NCI-H526 (cell line): ENCODE measurements at regions not wholly inside any gene's neighbourhood (a gene's known extent, or its start where the extent isn't known, plus 50 kb on each side); places are given as distances from the start of the nearest gene placed in this dataset.

ENCODE experiments used
- DNase-seq, 2 experiments: peaks; one replicate each; lab custom pipeline; 2025; lab: John Stamatoyannopoulos, UW

DNA sequence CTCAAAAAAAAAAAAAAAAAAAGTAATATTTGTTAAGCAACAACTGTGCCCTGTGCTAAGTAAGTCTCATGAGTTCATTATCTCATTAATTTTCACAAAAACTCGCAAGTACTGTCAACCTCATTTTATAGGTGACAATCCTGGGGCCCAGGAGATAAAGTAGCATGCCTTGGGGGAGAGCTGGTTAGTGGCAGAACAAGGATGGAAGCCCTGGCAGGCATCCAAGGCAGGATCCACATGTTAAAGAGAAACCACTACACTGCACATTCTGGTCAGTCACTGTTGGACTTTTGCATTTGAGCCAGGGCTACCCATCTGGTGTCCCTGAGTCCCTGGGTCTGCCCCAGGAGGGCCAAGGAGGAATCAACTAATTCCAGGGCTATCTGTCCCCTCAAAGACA is 54.6 kb downstream of the ZFP36L2 start:
- DNase-seq, result no peak

DNA sequence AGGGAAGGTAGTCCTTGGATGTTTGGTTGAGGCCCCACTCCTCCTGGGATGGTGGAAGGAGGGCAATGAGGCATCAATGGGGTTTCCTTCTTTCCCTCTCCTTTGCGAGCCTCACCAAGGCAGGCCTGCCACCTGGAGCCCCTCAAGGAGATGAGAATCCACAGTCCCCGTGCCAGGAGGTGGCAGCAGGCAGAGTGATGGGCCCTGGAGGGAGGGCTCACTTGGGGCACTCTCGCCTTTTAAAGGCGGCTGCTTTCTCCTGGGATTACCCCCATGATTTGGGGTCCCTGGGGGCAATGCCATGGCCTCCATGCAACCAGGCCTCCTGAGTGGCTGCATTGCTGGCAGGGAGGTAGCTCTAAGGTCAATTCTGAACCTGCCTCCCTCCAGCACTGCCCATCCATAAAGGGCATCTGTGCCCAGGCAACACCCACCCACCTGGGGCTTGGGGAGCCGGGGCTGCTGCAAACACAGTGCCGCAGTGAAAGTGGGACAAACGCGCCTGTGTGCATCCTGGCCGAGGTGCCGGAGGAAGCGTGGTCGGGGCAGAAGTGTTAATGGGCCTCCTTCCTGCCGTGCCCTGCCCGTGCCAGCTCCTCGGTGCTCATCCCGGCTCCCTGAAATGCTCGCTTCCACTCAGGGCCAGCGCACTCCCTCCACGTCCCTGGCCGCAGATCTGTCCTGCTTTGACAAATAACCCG is 55.9 kb downstream of the ZFP36L2 start:
- no peak for DNase-seq

DNA sequence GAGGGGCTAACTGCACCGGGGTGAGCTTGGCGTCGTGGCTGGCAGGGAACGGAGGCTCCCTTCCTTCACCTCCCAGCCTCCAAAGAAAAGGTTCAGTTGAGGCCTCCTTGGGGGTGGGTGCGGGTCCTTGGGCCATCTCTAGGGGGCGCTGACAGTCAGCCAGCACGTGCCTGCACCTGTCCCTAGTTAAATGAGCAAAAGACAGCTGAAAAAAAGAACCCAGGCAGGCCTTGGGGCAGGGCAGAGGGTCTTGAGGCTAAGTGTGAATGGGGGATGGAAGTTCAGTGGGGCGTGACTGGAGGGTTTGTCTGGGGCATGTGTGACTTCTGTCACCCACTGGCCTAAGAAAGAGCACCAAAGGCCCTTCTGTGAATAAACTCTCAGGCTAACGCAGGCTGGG is 56.4 kb downstream of the ZFP36L2 start:
- peak in 1 of 2 experiments; percentile 33 for DNase-seq

DNA sequence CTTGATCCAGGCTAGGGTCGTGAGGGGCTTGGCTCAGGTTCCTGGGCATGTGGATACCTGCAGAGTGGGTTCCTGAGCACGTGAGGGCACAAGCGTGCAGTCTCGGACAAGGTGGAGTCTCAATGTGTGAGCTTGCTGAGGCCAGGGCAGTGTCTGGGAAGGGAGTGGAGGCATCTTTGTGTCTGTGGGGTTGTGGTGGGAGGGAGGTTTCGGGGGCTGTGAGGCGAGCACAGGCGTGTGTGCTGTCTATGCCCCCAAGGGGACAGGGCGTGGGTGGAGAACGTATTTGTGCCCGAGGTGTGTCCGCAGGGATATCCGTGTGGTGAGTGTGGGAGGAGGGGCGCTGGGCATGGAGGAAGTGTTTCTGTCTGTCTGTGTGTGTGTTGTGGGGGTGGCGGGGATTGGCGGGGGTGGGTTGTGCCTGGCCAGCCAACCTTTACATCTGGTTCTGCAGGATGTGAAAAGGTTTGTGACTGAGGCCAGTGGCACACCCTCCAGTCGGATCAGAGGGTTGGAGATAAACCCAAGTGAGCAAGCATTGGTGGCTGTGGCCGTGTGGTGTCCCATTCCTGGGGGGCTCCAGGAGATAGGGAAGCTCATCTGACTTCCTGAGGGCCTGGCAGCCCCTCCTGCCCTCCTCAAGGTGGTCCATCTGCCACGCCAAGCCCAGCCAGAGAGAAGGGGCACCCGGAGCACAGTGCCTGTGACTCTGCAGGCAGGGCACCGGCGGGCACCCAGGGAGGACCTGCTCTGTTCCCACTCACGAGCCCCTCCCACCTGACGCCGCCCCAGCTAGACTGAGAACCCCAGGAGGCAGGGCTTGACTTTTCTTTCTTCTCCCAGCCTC is 57.1 kb downstream of the ZFP36L2 start:
- DNase-seq, result no peak

DNA sequence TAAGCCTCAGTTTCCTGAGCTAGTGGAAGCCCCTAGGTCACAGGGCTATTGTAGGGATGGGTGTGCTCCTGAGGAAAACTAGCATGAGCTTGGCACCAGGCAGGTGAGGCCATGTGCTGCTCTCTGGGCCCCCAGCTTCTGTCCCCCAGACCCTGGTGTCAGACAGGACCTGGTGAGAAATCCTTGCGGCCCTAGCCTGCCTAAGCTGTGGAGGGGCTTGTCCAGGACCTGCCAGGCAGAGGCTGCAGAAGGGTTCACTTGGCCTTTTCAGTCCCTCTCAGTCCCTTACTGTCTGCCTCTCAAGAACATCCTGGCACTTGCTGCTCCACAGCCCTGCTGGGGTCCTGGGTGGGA is 58.4 kb downstream of the ZFP36L2 start:
- DNase-seq, result no peak

DNA sequence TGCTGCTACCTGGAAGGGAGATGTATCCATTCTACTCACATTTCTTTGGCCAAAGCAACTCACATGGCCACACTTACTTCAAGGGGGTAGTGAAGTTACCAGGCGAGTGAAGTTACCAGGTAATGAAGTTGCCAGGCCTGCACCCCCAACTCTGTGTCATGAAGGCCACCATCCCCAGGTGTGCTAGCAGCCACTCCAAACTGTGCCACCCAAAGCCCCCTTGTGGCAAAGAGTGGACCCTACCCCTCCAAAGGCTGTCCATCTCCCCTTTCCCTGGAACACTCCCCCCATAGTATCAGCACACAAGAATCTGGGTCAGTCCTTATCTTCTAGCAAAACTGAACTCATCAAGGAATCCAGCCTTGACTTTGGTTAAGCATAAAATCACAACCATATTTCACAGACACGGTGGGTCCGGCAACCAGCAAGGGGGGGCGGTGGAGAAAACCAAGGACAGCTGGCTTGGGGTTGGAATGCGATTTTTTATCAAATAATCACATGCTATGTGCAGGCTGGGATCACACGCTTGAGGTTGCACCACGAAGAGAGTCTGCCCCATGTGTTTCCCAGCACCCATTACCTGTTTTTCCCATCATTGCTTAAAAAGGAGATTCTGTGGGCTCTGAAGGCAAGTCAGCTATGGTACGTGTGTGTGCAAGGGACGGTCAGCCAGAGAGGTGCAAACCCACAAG is 60.9 kb downstream of the ZFP36L2 start:
- DNase-seq, result no peak

DNA sequence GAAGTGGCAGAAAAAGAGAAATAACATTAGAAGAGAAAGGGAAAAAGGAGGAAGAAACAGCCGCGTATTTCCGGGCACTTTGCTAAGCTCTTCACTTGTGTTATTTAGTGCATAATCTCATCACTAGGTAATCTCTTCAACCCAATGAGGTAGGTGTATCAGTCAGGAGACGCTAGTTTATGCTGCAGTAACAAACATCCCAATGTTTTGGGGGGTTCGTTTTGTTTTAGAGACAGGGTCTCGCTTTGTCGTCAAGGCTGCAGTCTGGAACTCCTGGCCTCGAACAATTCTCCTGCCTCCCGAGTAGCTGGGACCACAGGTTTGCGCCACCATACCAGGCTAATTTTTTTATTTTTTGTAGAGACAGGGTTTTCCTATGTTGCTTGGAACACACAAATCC is 61.7 kb downstream of the ZFP36L2 start:
- no peak for DNase-seq

DNA sequence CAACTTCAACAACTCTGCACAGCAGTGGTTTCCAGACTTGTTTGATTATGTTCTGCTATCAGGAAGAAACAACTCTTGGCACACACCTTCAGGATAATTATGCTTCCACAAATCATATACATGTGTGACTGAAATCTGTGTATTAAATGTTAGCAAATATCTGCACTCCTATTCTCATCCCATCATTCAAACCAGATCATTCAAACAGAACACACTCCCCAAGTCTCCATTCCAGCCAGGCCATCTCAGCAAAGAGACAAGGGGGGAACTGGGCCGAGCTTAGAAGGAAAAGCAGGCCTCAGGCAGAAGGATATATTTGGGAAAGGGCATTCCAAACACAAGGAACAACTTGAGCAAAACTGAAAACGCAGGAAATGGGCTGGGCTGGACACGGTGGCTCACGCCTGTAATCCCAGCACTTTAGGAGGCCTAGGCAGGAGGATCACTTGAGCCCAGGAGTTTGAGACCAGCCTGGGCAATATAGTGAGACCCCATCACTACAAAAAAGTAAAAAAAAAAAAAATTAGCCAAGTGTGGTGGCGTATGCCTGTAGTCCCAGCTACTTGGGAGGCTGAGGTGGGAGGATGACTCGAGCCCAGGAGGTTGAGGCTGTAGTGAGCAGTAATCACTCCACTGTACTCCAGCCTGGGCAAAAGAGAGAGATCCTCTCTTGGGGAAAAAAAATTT is 62.7 kb downstream of the ZFP36L2 start:
- DNase-seq, result no peak

DNA sequence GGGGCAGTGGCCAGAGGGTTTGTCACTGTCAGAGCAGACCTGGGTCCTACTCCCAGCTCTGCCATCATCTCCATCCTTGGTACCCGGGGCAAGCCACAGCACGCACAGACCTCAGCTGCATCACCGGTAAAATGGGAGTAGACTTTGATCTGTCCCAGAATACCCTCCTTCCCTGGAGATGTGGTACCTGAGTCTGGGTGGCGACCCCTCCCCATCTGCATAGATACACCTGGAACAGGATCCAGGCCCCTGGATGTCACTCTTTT is 64.0 kb downstream of the ZFP36L2 start:
- no peak for DNase-seq

DNA sequence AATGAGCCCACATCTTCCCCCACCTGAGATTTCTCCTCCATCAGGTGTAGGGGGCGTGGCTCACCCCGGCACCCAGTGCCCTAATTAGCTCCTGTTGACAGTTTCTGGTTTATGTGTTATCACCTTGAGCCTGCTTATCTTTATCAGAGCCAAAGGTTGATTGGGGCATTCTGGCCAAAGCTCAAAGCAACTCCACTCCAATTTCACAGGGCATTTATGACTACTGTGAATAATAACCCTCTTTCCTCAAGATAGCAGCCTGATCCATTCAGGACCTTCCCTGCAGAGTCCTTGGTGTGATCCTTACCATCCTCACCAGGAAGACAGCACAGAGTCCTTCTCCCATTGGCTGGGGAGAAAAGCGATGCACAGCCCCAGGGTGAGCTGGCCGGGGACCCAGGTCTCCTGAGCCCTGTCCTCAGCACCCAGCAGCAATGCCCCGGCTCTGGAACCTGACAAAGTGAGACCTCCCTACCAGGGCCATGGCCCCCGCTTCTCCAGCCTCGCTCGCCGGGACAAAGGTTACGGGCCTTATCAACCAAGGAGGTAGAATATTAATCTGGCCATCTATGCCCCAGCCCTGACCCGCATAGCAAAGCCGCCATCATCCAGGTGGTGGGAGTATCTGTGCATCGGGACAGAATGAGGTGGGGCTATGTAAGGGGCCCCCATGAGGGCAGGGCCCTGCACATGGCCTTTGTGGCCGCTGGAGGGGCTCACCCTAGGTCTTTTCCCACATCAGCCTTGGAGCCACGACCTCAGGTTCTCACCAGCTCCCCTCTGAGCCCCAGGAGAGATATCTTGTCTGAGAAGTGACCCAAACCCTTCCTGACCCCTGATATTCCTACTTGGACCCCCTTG is 64.5 kb downstream of the ZFP36L2 start:
- no peak for DNase-seq

DNA sequence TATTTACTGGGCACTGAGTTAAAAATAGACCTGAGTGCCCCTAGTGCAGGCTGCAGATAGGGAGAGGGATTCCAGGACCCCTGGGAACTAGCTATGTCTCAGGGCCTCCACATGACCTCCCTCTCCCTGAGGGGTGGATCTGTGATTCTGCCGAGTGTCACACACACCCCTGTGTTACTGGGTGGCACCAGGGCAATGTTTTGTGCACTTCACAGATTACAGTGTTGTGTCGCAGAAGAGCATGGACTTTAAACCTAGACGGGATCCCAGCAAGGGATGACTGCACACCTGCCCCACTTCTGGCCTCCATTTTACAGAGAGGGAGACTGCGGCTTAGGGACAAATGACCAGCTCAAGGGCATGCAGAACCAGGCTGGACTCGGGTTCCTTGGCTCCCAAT is 65.6 kb downstream of the ZFP36L2 start:
- no peak for DNase-seq

DNA sequence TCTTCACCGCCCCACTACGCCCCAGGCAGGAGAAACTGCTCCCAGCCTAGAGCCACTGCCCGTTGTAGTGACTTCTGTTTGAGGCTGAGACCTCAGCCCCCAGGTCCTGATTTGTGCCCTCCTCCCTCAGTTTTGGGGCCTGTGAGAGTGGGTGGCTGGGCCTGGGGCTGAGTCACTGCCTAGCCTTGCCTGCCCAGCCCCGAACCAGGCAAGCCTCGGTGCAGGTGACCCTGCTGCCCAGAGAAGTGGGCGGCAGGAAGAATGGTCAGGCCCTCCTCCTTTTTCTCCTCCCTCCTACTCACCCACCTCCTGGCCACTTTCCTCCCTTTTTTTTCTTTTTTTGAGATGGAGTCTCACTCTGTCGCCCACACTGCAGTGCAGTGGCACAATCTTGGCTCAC is 66.6 kb downstream of the ZFP36L2 start:
- DNase-seq, result no peak

DNA sequence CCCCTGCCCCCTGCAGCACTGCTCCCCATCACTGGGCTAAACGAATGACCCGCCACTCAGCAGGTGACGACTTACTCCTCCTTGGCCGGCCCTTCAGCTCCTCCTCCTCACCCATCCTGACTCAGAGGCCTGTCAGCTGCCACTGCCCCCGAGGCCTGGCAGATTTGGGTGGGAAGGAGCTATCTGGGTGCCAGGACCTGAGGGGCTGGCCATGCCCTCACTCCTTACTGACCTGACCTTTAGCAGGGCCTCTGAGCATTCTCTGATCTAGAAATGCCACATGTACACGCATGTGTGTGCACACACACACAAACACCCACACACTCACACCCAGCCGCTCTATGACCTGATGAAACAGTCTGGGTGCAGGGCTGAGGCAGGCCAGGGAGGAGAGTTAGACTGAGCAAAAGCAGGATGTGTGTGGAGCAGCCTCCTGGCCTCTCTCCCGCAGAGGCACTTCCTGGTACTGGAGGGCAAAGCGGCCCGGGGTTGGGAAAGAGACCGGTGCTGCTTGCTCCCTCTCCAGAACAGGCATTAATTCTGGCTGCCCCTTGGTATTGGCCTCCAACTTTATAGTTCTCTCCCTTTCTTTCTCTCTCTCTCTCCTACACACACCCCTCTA is 68.0 kb downstream of the ZFP36L2 start:
- DNase-seq, result no peak

DNA sequence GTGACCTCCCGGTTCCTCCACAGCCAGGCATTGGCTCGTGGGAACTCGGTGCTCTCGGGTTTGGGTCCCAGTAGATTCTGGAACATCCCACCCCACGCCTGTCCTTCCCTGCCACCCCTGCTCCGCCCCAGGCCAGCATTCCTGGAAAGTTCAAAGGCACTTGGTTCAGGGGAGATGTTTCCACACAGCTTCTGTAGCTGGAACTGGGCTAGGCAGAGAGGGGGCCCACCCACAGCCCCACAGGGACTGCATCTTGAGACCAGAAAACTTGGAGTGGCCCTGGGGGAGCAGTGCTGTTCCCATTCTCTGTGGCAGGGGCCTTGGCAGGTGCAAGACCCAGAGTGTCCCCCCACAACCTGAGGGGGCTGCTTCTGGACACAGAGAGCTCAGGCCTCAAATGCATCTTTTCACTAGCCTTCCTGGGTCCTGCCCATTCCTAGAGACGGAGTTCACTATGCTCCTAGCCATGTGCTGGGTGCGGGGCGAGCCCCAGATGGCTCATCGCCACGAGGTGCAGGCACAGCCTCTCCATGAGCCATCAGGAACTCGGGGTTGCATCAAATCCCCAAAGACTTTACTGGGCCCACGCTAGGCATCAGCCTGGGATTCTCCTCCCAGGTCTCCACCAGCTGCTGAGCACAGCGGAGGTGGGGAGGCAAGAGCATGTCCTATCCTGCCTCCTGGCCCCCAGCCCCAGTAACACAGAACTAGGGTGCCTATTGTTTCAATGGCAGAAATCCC is 68.7 kb downstream of the ZFP36L2 start:
- DNase-seq, result no peak

DNA sequence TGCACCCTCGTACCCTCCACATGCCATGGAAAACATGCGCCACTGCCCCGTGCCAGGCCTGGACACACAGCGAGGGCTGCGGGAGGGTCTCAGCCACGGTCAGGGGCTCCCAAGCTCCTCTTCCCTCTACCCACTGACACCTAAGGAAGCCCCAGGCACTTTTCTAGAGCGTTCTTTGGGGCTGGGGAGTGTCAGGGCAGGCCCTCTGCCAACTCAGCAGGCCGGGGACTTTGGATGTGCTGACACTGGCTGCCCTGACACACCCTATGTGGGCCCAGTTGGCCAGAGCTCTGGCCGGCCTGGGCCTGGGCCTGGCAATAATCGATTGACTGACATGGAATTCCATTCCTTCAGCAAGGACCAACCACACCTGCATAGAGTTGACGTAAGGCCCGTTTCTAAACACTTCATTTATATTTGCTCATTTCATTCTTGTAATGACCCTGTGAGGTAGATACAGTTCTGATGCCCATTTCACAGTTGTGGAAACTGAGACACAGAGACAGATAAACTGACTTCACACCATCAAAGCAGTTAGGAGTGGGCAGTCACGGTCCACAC is 70.5 kb downstream of the ZFP36L2 start:
- DNase-seq, result no peak

DNA sequence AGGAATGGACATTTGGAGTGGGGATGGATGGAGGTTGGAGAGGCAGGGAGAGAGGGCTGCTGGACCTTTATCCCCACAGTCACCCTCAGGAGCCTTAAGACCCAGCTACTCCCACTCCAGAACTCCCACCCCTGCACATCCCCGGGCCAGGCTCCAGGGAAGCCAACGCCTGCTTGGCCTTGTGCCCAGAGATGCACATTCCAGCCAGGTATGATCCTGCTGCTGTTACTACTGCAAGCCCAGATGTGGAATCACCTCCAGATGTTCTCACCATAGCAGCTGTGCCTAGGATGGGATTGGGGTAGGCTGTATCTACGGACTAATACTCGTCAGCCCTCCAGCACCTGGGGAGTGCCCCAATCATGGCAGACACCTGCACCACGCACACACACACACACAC is 71.7 kb downstream of the ZFP36L2 start:
- no peak for DNase-seq

DNA sequence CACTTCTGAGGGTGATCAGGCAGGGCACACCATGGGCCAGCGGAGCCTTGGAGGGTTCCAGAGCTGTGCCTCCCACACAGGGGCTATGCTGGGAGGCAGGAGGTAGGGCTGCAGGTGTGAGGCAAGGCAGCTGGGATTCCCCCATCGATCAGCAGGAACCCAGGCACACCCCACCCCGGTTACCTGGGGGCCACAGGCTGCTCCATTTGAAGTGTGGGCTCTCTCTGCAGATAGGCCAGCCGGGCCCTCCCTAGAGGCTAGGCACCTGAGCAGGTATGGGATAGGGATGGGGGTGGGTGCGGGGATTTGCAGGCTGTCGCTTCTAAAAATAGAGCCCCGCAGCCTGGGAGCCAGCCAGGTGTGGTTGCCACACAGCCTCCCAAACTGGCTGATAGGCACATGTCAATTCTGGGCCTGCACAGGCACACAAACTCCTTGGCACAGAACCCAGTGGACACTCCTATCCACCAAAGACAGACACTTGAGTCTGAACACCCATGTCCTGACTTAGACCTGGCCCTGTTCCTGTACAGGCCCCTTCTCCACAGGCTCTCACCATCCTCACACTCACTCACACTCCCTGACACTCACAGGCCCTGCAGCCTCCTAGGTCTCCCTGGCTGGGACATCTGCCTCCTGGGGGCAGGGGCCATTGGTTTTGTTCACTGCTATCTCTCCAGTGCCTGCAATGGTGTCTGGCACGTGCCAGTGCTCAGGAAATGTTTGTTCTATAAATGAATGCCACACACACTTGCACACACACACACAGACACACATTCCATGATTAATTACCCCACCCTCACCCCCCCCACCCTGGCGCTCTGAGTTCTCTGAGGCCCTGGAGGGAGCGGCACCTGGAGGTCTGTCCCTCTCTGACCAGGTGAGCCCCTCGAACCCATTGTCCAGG is 73.4 kb downstream of the ZFP36L2 start:
- no peak for DNase-seq

DNA sequence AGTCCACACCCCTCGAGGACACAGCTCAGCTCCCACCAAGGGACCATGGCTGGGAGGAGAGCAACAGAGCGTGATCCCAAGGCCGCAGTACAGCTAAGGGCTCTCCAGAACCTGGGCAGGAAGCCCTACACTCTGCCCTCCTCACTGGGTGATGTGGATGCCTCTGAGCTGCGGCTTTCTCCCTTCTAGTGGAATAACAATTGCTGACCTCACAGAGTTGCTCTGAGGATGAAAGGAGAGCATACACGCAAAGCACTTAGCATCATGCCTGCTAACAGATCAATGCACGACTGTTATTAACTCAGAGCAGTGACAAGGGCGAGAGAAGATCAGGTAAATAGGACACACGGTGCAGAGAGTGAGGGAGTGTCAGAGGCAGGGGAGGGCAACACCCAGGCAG is 74.2 kb downstream of the ZFP36L2 start:
- DNase-seq, result no peak

DNA sequence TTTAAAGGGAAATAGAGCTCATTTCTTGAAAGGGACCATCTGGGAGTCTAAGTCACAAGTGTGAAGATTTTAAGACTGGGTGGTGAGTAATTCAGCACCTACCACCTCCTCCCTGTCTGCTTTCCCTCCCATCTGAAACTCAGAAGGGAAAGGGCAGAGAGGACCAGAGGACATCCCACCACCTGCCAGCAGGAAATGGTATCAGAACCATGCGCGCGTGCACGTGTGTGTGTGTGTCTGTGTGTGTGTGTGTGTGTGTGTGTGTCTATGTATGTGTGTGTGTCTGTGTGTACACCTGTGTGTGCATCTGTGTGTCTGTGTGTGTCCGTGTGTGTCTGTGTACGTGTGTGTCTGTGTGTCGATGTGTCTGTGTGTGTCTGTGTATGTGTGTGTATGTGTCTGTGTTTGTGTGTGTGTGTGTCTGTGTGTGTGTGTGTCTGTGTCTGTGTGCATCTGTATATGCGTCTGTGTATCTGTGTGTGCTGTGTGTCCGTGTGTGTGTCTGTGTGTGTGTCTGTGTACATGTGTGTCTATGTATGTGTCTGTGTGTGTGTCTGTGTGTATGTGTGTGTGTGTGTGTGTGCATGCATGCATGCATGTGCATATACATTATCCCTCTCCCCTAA is 76.8 kb downstream of the ZFP36L2 start:
- DNase-seq, result no peak
